ENCODE measurements at regions not wholly inside any gene's neighbourhood (a gene's known extent, or its start where the extent isn't known, plus 50 kb on each side); places are given as distances from the start of the nearest gene placed in this dataset.
"Not testable (repeated sequence)": the region's sequence is repeated elsewhere in the genome, so short reads cannot be mapped to it uniquely, and the experiment has no call there.

DNA sequence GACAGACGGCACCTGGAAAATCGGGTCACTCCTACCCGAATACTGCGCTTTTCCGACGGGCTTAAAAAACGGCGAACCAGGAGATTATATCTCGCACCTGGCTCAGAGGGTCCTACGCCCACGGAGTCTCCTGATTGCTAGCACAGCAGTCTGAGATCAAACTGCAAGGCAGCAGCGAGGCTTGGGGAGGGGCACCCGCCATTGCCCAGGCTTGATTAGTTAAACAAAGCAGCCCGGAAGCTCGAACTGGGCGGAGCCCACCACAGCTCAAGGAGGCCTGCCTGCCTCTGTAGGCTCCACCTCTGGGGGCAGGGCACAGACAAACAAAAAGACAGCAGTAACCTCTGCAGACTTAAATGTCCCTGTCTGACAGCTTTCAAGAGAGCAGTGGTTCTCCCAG lies 197.5 kb upstream of the FAT3 start:
- DNase-seq (ENCODE audit: low spot score), result not testable (repeated sequence)

DNA sequence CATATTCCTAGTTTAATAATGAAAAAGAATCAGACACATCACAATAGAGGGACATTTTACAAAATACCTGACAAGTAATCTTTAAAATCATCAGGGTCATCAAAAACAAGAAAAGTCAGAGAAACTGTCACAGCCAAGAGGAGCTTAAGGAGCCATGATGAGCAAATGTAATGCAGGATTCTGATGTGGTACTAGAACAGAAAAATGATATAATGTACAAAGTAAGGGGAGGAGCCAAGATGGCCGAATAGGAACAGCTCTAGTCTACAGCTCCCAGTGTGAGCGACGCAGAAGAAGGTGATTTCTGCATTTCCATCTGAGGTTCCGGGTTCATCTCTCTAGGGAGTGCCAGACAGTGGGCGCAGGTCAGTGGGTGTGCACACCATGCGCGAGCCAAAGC lies 198.0 kb upstream of the FAT3 start:
- DNase-seq (ENCODE audit: low spot score), result no peak

DNA sequence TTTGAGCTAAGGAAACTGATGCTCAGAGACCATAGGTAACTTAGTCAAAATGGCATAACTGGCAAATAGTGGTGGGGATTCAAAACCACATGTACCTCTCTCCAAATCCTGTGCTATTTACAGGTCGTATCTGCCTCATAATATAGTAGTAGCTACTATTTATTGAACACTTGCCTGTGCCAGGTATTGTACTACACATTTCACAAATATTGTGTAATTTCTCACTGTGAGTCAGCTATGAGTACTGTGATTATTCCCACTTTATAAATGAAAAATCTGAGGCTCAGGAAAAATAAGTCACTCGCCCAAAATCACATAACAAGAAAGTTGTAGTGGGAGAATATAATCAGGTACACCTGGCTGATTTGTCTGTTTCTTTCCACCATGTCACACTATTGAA lies 199.8 kb upstream of the FAT3 start:
- no peak for DNase-seq (ENCODE audit: low spot score)

DNA sequence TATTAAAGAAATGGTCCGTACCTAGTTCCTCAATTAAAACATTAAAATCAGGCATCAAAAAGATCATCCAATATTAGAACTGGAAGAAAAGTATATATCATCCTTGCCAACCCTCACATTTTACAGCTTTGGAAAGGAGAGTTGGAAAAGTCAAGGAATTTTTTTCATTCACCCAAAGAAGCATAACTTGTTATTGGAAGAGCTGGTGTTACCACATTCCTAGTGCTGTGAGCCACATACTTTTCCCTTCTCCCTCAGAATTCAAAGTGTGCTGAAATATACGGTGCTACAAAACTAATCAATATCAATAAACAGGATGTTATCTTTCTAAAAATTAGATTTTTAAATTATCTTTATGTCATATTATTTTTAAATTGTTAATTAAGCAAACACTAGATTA lies 202.1 kb upstream of the FAT3 start:
- DNase-seq (ENCODE audit: low spot score), result no peak

GRCh38 chr11:92018332-92018731 lies 206.3 kb upstream of the FAT3 start:
- DNase-seq (ENCODE audit: low spot score), result no peak

- DNase-seq (ENCODE audit: low spot score), result no peak
Measured at GRCh38 chr11:92008249-92008648, 216.4 kb upstream of the FAT3 start.

DNA sequence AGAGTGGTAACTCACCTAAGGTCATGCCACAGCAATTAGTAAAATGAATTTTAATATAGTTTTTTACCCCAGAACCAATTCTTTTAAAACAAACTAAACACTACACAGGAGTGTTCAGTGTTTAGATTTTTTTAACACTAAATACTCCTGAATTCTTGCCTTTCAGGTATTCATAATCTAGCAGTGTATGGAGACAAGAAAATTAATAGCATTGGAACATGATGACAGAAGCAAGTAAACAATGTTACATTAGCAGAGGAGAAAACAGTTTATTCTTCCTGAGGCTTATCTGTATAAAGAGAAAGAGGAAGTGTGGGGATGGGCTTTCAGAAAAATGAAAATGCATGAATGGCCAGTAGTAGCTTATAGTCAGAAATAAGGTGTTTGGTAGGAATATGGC lies 222.1 kb upstream of the FAT3 start:
- DNase-seq (ENCODE audit: low spot score), result no peak

- no peak for DNase-seq (ENCODE audit: low spot score)
Measured at GRCh38 chr11:91998481-91998880, 226.1 kb upstream of the FAT3 start.

DNA sequence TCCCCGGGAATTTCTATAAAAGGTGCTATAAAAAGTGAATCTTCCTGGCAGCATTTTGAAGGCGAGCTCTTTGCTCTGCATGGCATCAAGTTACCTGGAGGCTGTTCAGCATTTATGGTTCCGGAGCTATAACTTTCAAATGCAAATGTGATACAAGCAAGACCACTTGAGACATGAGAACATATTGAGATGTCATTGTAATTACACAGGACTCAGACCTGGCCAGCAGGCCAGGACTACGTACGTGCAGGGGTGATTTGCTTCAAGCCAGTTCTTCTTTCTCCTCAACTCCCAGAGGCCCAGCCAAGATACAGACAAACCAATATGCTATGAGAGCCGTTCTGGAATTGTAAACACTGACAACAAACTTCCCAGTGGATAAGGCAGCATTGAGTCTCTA lies 227.4 kb upstream of the FAT3 start:
- DNase-seq (ENCODE audit: low spot score), result no peak

DNA sequence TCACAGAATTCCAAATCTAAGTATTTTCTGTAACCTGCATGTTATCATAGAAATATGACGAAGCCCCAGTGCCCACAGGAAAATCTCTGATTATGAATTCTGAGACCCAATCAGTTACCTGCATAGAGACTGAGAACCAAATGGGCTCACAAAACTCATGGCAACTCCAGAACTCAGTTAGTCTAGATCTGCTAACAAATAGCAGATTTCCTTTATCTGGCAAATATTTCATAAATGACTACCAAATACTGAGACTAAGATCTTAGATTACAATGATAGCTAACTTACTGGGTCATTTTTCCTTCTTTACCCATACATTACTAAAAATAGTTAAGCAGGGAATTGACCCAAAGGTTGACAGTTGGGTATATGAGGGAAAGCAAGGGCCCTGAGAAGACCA lies 228.1 kb upstream of the FAT3 start:
- no peak for DNase-seq (ENCODE audit: low spot score)

DNA sequence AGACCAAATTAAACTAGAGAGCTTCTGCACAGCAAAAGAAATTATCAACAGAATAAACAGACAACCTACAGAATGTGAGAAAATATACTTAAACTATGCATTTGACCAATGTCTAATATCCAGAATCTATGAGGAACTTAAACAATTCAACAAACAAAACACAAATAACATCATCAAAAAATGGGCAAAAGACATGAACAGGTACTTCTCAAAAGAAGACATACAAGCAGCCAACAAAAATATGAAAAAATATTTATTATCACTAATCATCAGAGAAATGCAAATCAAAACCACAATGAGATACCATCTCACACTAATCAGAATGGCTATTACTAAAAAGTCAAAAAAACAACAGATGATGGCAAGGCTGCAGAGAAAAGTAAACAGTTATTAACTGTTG lies 236.2 kb upstream of the FAT3 start:
- DNase-seq (ENCODE audit: low spot score), result not testable (repeated sequence)

DNA sequence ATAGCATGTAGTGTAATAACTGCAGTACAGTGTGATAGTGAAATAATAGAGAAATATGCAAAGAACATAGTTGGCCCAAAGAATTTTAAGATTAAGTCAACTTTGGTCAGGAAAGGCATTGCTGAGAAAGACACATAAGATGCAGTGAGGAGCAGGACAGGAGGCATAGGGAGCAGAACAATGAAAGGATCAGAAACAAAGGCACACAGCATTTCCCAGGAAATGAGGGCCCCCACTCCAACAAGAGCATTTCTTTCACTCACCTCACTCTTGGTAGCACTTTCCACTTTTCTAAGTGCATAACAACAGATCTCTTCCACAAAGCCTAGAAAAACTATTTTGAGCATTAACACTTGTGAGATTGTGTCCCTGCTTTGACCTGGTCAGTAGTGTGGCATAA lies 238.4 kb upstream of the FAT3 start:
- no peak for DNase-seq (ENCODE audit: low spot score)

GRCh38 chr11:91984033-91984584 lies 240.5 kb upstream of the FAT3 start:
- no peak for DNase-seq (ENCODE audit: low spot score)

GRCh38 chr11:91981995-91982394 lies 242.6 kb upstream of the FAT3 start:
- DNase-seq (ENCODE audit: low spot score), result no peak

DNA sequence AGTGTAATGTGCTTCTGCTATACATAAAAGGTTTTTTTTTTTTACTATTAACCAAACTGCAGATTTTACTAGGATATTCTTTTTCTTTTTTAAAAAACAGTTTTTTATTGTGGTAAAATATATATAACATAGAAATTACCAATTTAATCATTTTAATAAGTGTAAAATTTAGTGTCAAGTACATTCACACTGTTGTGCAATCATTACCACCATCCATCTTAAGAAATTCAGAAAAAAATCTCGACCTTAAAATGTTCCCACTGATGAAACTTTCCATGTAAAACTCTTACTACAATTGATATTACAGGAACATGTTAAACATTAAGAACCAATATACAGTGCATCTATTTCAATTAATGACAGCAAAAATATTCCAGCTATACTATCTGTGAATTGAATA lies 244.8 kb upstream of the FAT3 start:
- no peak for DNase-seq (ENCODE audit: low spot score)

- no peak for DNase-seq (ENCODE audit: low spot score)
Measured at GRCh38 chr11:91978747-91979146, 245.9 kb upstream of the FAT3 start.

GRCh38 chr11:91972665-91973266 lies 251.9 kb upstream of the FAT3 start:
- no peak for DNase-seq (ENCODE audit: low spot score)

DNA sequence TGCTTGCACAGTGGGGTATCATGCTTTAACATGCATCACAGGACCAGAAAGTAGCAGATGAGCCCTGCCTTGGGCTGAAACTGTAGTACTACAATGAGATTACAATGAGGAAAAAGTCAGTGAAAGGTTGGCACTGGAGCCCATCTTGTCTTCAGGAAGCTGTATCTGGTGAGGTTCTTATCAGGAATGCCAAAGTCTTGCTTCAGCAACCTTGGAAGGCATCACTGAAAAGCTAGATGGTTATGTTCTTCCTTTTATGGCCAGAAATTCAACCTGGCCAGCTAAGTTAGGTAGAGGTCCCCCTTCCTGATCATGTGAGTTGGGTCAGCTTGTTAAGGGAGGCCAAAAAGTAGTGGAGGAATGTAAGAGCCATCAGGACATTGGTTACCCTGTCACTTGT lies 254.0 kb upstream of the FAT3 start:
- no peak for DNase-seq (ENCODE audit: low spot score)

GRCh38 chr11:91969486-91969885 lies 255.1 kb upstream of the FAT3 start:
- DNase-seq (ENCODE audit: low spot score), result no peak

DNA sequence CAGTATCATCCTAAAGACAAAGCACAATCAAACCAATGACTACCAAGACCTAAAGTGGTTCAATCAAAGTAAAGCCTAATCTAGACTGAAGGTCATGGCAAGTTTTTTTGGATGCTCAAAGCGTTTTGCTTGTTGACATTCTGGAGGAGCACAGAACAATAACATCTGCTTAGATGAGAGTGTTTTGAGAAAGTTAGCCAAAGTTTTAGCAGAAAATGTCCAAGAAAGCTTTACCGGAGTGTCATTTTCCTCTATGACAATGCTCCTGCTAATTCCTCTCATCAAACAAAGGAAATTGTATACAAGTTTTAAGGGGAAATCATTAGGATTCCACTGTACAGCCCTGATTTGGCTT lies 256.9 kb upstream of the FAT3 start:
- no peak for DNase-seq (ENCODE audit: low spot score)

DNA sequence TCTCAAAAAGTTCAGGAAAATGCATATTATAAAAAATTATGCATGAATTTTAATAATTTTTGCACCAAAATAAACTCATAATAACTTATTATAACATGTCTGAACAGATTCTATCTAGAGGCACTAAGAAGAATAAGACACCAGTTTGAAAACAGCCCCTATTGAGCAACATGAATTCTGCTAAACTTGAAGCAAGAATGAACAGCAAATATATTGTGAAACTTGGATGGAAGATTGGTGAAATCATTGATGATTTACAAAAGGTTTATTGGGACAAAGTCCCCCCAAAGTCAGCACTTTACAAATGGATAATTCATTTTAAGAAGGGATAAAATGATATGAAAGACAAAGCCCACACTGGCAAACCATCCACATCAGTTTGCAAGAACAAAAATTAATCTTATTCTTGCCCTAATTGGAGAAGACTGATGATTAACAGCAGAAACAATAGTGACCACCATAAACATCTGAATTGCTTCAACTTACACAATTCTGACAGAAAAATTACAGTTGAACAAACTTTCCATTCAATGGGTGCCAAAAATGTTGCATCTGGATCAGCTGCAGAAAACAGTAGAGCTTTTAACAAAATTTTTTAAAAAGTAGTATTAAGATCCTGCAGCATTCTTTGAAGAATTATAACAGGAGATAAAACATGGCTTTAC lies 257.5 kb upstream of the FAT3 start:
- no peak for DNase-seq (ENCODE audit: low spot score)

DNA sequence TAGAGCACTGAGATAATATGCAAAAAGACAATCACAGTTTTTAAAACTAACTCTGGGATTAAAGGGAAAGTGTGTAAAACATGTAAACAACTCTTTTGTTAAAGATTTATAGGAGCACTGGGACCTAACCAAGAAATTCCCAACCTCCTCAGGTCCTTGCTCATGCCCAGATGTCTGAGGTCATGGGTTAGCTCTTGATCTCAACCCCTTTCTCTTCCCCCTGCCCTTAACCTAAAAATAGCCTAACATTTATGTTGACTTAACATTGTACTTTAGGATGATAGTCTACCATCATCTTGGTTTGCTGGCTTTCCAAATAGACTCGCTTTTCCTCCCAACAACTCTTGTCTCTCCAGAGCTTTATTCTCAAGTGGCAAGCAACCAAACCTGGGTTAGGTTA lies 258.2 kb upstream of the FAT3 start:
- no peak for DNase-seq (ENCODE audit: low spot score)

GRCh38 chr11:91960770-91961169 lies 263.8 kb upstream of the FAT3 start:
- no peak for DNase-seq (ENCODE audit: low spot score)

GRCh38 chr11:91959411-91959810 lies 265.2 kb upstream of the FAT3 start:
- DNase-seq (ENCODE audit: low spot score), result no peak
